Esophagus muscularis mucosa (tissue), 4 donors: ENCODE measurements at regions not wholly inside any gene's neighbourhood (a gene's known extent, or its start where the extent isn't known, plus 50 kb on each side); places are given as distances from the start of the nearest gene placed in this dataset.

Experiments
- EP300 ChIP-seq: sonication (generic); formaldehyde crosslinking; IDR thresholded peaks from one replicate; pipeline ENCODE4 v1.6.1; 2017; ENCODE audit warnings: antibody characterized with exemption
- POLR2A ChIP-seq: fragments of 450-650 bp; IDR thresholded peaks from one replicate; pipeline ENCODE4 v1.6.1; 2017; ENCODE audit warnings: antibody characterized with exemption, moderate library complexity, mild to moderate bottlenecking, low read depth
- TF ChIP-seq, protein P1 (sequence below), 3 experiments: fragments of 200-600 bp in 2 of 3; fragments of 450-650 bp in 1 of 3; sonication (generic) in 2 of 3; IDR thresholded peaks; one replicate each; pipeline ENCODE4 v1.5.1; 2017 to 2019; ENCODE audit warnings: antibody characterized with exemption in 3 of 3, mild to moderate bottlenecking in 2 of 3, moderate library complexity in 1 of 3

DNA sequence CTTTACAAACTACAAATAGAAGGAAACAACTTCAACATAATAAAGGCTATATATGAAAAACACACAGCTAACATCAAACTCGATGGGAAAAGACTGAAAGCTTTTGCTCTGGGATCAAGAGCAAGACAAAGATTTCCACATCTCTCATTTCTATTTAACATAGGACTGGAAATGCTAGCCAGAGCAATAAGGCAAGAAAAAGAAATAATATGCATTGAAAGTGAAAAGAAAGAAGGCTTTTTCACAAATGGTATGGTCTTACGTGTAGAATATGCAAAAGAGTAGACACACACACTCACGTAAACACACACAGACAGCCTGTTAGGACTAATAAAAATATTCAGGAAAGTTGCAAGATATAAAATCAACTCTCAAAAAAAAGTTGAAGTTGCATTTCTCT, 660.5 kb upstream of the PCDH10 start:
- TF ChIP-seq EP300 (no peak), POLR2A (no peak)
- TF ChIP-seq, protein P1, sequence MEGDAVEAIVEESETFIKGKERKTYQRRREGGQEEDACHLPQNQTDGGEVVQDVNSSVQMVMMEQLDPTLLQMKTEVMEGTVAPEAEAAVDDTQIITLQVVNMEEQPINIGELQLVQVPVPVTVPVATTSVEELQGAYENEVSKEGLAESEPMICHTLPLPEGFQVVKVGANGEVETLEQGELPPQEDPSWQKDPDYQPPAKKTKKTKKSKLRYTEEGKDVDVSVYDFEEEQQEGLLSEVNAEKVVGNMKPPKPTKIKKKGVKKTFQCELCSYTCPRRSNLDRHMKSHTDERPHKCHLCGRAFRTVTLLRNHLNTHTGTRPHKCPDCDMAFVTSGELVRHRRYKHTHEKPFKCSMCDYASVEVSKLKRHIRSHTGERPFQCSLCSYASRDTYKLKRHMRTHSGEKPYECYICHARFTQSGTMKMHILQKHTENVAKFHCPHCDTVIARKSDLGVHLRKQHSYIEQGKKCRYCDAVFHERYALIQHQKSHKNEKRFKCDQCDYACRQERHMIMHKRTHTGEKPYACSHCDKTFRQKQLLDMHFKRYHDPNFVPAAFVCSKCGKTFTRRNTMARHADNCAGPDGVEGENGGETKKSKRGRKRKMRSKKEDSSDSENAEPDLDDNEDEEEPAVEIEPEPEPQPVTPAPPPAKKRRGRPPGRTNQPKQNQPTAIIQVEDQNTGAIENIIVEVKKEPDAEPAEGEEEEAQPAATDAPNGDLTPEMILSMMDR (IDR thresholded peaks at IDR 0.05): no peak
